OCI-LY7 (cell line): ENCODE measurements at regions not wholly inside any gene's neighbourhood (a gene's known extent, or its start where the extent isn't known, plus 50 kb on each side); places are given as distances from the start of the nearest gene placed in this dataset.
A peak's percentile ranks its signal among the peaks of the same experiment; 100 is the strongest.

Experiments used
- BruUV-seq: library from RNA; stranded (reverse); fragments of 400-500 nt; replicated peaks from 2 replicates; lab custom pipeline; 2021; lab: Mats Ljungman, UMichigan
- CTCF ChIA-PET: fragments of 300-600 bp; sonication (Branson Sonifier 250); formaldehyde crosslinking; loops from one replicate; lab custom pipeline; 2022; ENCODE audit warnings: antibody characterized with exemption; ENCODE audit not compliant: unreplicated experiment; lab: Charles Lee
- POLR2A ChIA-PET: fragments of 300-600 bp; sonication (Branson Sonifier 250); formaldehyde crosslinking; loops from one replicate; lab custom pipeline; 2022; ENCODE audit warnings: antibody characterized with exemption; lab: Charles Lee
- DNase-seq: peaks from one replicate; pipeline ENCODE4 v3.0.0-alpha.2; 2015; ENCODE audit warnings: low spot score
- H2AFZ ChIP-seq: fragments of 200-600 bp; sonication (generic), shearing (Covaris generic); 2 replicates; pipeline ENCODE4 v1.6.1; 2014; ENCODE audit warnings: mild to moderate bottlenecking, antibody characterized with exemption, low read length, moderate library complexity
- H3K27ac ChIP-seq: fragments of 200-600 bp; sonication (generic); 2 replicates; pipeline ENCODE4 v1.5.1; 2014; ENCODE audit warnings: mixed run types, low read depth, mild to moderate bottlenecking, moderate library complexity, low read length, inconsistent platforms; ENCODE audit not compliant: poor library complexity, severe bottlenecking
- H3K36me3 ChIP-seq: fragments of 200-600 bp; sonication (generic); 2 replicates; pipeline ENCODE4 v1.6.1; 2014; ENCODE audit warnings: mild to moderate bottlenecking, antibody characterized with exemption, low read length, moderate library complexity, mixed read lengths; ENCODE audit not compliant: insufficient read depth
- H3K4me1 ChIP-seq: fragments of 200-600 bp; sonication (generic); 2 replicates; pipeline ENCODE4 v1.5.1; 2014; ENCODE audit warnings: mild to moderate bottlenecking, low read length; ENCODE audit not compliant: insufficient read depth, poor library complexity, severe bottlenecking
- H3K4me2 ChIP-seq: fragments of 200-600 bp; sonication (generic); 2 replicates; pipeline ENCODE4 v1.6.1; 2014; ENCODE audit warnings: mild to moderate bottlenecking, low read length
- H3K4me3 ChIP-seq: fragments of 200-600 bp; sonication (generic); 2 replicates; pipeline ENCODE4 v1.5.1; 2014; ENCODE audit warnings: mild to moderate bottlenecking, low read depth, low read length; ENCODE audit not compliant: poor library complexity, severe bottlenecking
- H3K79me2 ChIP-seq: fragments of 200-600 bp; sonication (generic); 2 replicates; pipeline ENCODE4 v1.6.1; 2016; ENCODE audit warnings: low read depth, mild to moderate bottlenecking, low read length, moderate library complexity, mixed read lengths; ENCODE audit not compliant: insufficient read depth
- H3K9me2 ChIP-seq: fragments of 200-600 bp; sonication (generic); 2 replicates; pipeline ENCODE4 v1.6.1; 2016; ENCODE audit warnings: mild to moderate bottlenecking, low read length, mixed read lengths; ENCODE audit not compliant: insufficient read depth
- H3K9me3 ChIP-seq: fragments of 200-600 bp; sonication (generic); 2 replicates; pipeline ENCODE4 v1.6.1; 2014; ENCODE audit warnings: mild to moderate bottlenecking, mixed run types, low read length, mixed read lengths
- H4K20me1 ChIP-seq: fragments of 200-600 bp; sonication (generic); 2 replicates; pipeline ENCODE4 v1.6.1; 2014; ENCODE audit warnings: mild to moderate bottlenecking, antibody characterized with exemption, low read length, moderate library complexity, mixed read lengths; ENCODE audit not compliant: insufficient read depth
- CTCF ChIP-seq: fragments of 200-600 bp; sonication (generic); conservative IDR thresholded peaks from 2 replicates; pipeline ENCODE4 v1.5.1; 2014; ENCODE audit warnings: mild to moderate bottlenecking, antibody characterized with exemption, low read length, moderate library complexity, mixed read lengths
- EZH2phosphoT487 ChIP-seq: fragments of 200-600 bp; sonication (generic); IDR thresholded peaks from 2 replicates; pipeline ENCODE4 v1.6.1; 2018; ENCODE audit warnings: low read depth, borderline replicate concordance, mild to moderate bottlenecking, mixed run types, antibody characterized with exemption, low read length, moderate library complexity, mixed read lengths
- intact Hi-C: fragments of 100-400 bp; cut with micrococcal nuclease; formaldehyde crosslinking; loops from one replicate; pipeline ENCODE4 v1.10.0; 2022; ENCODE audit not compliant: unreplicated experiment

GRCh38 chr6:148203970-148204369 lies 138.7 kb upstream of the SASH1 start:
- Histone ChIP-seq H3K79me2 (no peaks in the 10 kb centered on the region), H3K4me2 (no peak overlapping the region), H4K20me1 (no peaks in the 10 kb centered on the region), H2AFZ (no peak overlapping the region), H3K4me3 (no peak overlapping the region), H3K9me2 (no peaks in the 10 kb centered on the region), H3K27ac (no peak overlapping the region), H3K36me3 (no peaks in the 10 kb centered on the region), H3K9me3 (no peaks in the 10 kb centered on the region), H3K4me1 (no peaks in the 10 kb centered on the region)
- peak; percentile 72 for DNase-seq
- no peak for TF ChIP-seq CTCF
- no peak for TF ChIP-seq EZH2phosphoT487
- ChIA-PET CTCF (no interaction called here), POLR2A (no interaction called here)
- BruUV-seq = no TSS peak
- intact Hi-C loops = no loop called here

GRCh38 chr6:148208298-148208697 lies 134.3 kb upstream of the SASH1 start:
- H3K4me1 ChIP-seq = no peaks in the 10 kb centered on the region
- no peaks in the 10 kb centered on the region; the same call in 1 of the 2 replicates for H4K20me1 ChIP-seq
- ChIA-PET CTCF (no interaction called here), POLR2A (no interaction called here)
- no peaks in the 10 kb centered on the region for H3K36me3 ChIP-seq
- H2AFZ ChIP-seq = no peak overlapping the region
- H3K9me3 ChIP-seq = no peaks in the 10 kb centered on the region
- BruUV-seq = no TSS peak
- H3K4me2 ChIP-seq = no peak overlapping the region
- intact Hi-C loops = no loop called here
- H3K9me2 ChIP-seq = no peaks in the 10 kb centered on the region
- H3K27ac ChIP-seq = no peak overlapping the region
- DNase-seq = no peak
- TF ChIP-seq CTCF (no peak), EZH2phosphoT487 (no peak)
- no peak overlapping the region for H3K4me3 ChIP-seq
- H3K79me2 ChIP-seq = no peaks in the 10 kb centered on the region

- H2AFZ ChIP-seq = no peak overlapping the region
- H3K4me2 ChIP-seq = no peak overlapping the region
- BruUV-seq = no TSS peak
- H4K20me1 ChIP-seq = no peaks in the 10 kb centered on the region; the same call in 1 of the 2 replicates
- H3K79me2 ChIP-seq = no peaks in the 10 kb centered on the region
- H3K27ac ChIP-seq = no peak overlapping the region
- DNase-seq = no peak
- POLR2A ChIA-PET = no interaction called here
- TF ChIP-seq EZH2phosphoT487 (no peak), CTCF (no peak)
- CTCF ChIA-PET = no interaction called here
- no peaks in the 10 kb centered on the region for H3K4me1 ChIP-seq
- no peaks in the 10 kb centered on the region for H3K9me2 ChIP-seq
- intact Hi-C loops = no loop called here
- no peaks in the 10 kb centered on the region for H3K9me3 ChIP-seq
- no peaks in the 10 kb centered on the region for H3K36me3 ChIP-seq
- H3K4me3 ChIP-seq = no peak overlapping the region
Observed at GRCh38 chr6:148211777-148212324, 130.8 kb upstream of the SASH1 start.
